NCI-H1436 treated with DMSO at 0.1 percent for 48 hours (cell line): ENCODE measurements at regions not wholly inside any gene's neighbourhood (a gene's known extent, or its start where the extent isn't known, plus 50 kb on each side); places are given as distances from the start of the nearest gene placed in this dataset.

Experiments used
- DNase-seq: peaks from one replicate; lab custom pipeline; 2025; lab: John Stamatoyannopoulos, UW

DNA sequence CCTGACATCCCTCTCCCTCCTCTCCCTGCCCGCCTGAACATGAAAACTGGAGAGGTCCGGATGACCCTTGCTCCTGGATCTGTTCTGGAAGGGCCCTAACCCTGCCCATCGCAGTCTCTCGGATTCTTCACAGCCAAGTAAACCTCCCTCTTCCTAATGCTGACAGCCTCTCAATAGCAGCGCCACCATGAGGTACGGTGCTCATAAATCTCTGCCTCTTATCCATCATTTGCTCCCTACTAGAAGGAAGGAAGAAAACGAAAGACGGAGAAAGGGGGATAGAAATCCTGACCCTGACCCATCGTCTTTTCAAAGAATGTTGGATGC, 257.9 kb downstream of the BCL11A start:
- DNase-seq = no peak

DNA sequence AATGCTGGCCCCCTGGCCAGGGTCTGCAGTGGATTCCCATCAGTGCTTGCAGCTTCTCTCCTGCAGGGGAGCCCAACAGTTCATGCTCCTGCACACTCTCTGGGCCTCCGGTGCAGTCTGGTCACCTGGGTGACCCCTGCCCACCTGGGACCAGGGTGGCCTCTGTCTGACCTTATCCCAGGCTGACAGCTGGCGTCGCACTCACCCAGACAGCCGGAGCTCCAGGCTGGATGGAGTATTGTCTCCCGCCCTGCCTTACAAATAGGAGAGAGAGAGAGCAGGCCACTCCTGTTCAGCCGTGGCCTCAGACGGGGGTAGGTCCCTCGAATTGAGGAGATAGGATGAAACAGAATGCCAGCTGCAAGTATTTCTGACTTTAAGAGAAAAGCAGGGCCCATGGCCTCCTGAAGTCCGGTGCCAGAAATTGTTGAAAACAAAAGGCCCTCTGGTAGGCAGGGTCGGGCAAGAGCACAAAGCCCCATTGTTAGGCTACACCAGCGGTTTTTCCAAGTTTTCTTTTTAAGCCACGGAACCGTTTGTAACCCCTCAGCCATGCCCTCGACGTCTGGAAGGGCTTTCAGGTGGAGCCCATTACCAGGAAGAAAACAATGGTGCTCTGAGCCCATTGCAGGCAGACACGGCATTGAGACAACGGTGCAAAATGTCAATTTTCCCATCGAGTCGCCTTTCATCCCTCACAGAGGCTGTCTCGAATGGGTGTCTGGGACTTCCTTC, 258.4 kb downstream of the BCL11A start:
- no peak for DNase-seq

DNA sequence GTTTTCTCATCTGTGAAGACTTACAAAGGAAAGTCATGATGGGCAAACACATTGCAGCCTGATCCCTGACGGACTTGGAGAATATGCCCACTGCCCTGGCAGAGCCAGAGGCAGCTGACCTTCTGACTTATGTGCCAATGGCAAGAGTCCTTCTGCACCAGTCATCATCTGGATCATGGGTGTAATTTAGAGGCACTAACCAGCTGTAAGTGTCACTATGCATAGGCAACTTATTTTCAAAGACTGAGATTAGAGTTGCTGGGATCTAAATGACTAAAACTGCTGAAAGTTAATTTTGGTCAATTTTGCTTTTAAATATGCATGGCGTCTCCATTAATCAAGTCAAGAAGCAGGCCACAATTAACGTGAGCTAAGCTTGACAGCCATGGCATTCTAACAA, 261.2 kb downstream of the BCL11A start:
- no peak for DNase-seq

DNA sequence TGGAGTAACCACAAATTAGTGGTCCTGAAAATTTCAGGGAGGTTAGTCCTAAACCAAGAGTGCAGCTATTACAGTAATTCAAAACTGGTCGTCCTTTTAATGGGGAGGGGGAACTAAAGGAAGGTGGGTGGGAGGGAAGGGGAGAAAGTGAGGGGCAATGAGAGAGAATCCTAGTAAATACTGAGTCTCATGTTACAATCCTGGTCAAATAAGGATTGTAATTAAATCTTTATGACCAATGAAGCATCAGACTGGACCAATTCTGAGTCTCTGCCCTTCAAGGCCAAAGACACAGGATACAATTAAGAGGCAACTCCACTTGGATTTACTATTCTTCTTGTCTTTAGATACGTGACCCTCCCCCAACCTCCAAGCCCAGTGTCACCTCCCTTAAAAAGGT, 262.9 kb downstream of the BCL11A start:
- no peak for DNase-seq

DNA sequence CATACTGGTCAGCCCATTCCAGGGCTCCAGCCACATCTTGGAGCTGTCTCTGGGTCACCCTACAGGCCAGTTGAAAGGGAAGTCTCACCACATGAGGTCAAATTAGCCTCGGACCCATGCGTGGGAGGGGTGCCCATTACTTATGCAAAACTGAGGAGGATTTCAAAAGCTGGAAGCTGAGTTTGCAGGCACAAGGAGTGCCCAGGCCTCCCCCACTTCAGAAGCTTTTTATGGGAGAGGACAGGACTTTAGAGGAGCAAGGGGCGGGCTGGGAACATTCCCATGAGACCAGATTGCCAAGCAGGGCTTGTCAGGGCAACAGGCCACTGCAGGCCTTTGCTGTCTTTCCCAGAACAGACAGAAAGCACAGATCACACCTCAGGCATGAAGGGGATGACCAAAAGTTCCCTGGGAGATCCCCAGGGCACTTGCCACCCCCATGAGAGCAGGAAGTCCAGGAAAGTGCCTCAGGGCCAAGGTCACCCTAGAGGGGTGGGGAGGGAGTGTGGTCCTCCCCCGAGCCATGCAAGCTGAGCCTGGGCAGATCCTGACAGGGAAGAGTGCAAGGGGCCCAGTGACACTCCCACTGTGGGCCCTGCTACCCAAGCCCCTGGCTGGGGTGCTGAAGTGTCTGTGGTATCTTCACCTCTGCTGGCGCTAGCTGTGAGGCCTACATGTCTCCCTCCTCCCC, 267.7 kb downstream of the BCL11A start:
- no peak for DNase-seq

DNA sequence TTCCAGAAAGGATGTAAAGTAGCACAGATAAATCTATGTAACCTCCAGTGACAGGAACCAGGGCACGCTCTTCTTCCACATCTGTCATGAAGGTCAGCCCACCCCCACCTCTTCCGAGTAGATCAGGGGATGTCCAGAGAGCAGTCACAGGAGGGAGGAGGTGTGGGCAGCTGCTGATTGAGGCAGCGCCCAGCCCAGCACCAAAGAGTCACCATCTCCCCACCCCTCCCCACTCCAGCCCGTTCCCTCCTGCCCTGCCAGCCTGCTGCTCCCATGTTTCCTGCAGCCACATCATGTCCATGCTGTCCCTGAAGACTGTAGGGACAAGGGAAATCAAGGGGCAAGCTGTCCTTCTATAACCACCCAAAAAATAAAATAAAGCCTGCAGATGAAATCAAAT, 269.8 kb downstream of the BCL11A start:
- no peak for DNase-seq

DNA sequence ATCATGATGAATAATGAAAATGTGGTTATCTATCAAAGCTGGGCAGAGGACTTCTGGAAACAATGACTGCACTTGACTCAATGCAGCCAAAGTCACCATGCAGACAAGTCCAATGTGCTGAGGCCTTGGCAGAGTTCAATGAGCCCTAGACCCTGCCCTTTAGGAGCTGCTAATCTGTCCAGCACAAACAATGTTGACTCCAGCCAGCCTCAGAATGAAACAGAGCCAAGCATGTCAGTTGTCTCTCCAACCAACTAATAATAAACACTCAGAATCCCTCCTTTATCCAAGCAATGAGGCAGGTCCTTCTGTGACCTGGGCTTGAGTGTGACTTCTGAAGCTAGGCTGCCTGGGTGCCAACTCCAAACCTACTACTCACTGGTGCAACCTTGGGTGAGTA, 270.6 kb downstream of the BCL11A start:
- DNase-seq = no peak

DNA sequence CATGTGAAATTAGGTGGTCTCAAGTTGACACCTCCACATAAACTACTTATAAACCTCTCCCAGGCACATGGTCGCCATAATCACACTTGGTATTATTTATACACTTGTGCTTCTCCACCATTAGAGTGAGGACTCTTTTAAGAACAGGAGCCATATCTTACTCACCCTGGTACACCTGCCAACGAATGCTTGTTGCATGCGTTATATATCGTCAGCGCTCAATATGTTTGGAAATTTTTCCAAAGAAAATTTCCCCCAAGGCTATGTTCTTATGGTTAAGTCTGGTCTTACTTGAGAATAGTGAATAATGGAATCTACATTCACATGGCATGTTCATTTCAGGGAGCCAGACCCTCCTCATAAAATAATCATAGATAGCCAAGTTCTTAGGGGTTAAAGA, 271.7 kb downstream of the BCL11A start:
- DNase-seq = no peak

DNA sequence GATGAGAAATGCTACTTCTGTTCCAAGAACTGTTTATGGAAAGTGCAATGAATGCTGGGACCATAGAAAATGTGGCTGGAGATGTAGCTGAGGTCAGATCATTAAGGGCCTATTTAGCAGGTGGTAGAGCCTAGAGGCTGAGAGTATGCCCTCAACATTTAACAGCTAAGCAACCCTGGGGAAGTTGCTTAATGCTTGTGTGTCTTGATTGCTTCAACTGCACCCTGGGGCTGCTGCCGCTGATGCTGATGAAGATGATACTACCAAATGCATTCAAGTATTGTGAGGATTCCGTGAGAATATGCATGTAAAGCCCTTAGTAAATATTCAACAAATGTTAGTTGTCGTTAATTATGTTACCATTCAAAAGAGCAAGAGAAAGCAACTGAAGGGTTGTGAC, 273.2 kb downstream of the BCL11A start:
- no peak for DNase-seq

DNA sequence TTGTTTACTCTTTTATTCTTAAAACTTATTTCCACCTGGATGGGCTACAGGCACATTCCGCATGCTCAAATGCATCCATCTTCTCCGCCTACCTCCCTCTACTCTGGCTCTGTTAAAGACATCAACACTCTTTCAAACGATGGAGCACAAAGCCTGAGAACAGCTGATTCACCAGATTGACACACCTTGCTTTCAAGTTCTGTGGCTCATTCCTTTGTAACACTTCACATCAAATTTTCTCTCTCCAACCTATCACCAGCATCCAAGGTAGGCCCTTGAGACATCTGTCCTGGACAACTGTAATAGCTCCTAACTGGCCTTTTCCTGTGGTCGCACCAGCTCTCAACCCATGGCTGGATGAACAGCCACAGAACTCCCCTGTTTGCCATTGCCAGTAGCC, 274.5 kb downstream of the BCL11A start:
- DNase-seq = no peak

DNA sequence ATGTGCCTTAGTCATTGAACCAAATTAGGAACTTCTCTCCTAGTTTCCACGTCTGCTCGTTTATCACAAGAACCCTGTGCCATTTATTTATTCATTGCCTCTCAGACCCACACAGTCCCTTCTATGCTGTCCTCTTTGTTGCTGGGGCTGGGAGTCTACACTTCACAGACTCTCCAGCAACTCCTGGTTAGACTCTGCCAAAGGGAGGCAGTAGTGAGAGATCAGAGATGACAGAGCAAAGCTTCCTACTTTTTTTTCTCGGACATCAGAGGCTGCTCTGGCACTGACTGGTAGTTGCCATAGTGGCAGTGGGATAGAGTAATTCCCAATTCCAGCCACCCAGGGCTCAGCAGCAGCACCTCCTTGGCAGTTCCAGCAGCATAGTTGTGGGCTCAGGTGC, 277.5 kb downstream of the BCL11A start:
- no peak for DNase-seq

DNA sequence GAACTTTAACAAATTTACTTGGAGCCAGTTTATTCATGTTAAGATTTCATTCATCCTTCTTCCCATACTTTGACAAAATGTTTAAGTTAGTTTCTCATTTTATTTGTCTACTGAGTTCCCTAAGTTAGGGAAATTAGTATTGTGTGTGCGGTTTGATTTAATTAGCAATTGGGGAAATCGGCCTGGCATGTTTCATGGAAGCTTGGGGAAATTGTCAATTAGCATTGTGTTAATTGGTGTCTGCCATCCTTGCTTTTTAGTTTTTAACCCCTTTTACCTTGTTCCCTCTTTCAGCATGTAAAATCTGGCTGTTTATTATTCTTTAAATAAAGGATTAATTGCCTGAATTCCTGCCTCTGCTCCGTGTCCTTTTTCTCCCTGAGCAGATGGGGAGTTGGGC, 279.6 kb downstream of the BCL11A start:
- no peak for DNase-seq

DNA sequence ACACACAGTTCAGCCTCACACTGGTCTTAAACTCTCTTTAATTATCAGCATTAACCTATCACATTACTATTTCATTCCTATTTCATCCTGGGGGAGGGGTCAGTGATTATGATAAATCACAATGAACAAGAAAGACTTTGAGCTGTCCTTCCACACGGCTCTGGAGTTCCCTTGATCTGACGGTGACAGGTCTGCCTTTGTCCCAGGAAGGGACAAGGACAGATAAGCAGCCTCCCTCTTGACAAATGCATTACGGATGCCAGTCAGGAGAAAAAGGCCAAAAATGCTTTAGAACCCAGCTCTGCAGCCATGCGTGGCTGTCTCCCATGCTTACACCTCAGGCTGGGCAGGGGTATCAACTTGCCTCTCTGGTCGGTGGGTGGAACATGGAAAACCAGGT, 281.7 kb downstream of the BCL11A start:
- DNase-seq = no peak

DNA sequence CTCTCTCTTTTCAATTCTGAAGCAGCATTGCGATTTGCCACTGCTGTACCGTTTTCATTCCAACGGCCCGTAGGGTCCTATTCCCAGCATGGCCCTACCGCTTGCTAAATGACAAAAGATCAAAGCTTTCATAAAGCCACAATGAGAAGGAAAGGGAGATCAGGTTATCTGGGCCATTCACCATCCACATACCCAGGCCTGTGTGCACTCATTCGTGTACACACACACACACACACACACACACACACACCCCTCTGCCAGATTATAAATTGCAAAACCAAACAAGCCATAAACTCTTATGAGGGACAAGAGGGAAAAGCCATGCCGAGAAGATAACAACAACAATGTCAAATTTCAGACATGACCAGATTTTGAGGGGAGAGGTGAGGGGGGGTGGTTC, 282.3 kb downstream of the BCL11A start:
- no peak for DNase-seq

DNA sequence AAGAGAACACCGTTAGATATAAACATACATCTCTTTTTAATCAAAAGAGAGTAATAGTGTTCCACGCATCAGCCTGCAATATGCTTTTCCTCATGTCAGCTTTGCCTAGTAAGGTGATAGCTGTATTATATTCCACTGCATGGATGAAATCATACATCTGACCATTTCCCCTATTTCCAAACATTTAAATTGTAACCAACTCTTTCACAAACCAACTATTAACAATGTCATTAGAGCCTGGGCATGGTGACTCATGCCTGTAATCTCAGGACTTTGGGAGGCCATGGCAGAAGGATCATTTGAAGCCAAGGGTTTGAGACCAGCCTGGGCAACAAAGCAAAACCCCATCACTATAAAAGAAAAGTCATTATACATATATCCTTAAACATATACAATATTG, 284.8 kb downstream of the BCL11A start:
- DNase-seq = no peak

DNA sequence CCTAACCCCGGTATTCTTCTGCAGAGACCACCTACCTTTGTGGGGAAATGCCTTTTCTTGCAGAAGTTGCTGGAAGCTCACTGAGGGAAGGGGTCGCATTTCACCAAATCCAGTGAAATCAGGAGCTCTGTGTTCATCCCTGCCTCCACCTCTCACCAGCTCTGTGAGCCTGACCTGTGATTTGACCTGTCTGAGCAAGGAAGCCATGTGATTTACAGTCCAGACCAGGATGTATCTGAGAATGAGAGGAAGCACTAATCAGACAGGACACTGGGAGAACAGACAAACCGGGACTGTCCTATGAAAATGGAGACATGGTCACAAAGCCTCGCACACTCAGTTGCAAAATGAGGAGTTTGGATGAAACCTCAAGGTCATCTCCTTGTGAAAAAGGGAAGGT, 285.4 kb downstream of the BCL11A start:
- no peak for DNase-seq

DNA sequence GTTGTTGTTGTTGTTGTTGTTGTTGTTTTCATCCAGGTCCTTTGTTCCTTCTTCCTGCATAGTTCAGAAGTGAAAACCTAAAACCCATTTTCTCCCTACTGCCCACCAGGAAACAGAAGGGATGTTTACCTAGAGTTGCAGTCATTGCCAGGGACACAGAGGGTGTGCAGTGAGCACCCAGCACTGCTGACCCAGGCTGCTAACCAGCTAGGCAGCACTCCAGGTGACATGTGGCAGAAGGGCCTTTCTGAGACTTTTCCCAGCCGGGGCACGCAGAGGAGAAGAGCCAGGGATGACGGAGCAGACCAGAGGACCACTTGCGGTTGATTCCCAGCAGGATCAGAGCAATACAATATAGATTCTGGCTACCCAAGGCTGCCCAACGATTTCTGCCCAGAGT, 286.3 kb downstream of the BCL11A start:
- no peak for DNase-seq

DNA sequence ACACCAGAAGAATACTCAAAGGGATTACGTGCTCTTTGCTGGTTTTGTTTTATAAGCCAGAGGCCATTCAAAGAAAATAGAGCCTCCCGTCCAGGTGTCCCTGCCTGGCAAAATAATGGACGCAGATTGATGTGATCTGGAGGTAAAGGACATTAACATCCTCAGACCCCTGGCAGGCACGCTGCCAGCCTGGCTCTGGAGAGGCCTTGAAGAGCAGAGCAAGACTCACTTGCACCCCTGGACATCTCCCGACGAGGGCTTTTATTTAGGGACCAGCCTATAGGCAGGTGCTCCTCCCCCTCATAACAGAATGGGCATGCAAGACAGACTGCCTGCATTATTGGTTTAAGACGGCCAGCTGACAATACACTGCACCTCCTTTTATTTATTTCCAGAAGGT, 291.3 kb downstream of the BCL11A start:
- no peak for DNase-seq

DNA sequence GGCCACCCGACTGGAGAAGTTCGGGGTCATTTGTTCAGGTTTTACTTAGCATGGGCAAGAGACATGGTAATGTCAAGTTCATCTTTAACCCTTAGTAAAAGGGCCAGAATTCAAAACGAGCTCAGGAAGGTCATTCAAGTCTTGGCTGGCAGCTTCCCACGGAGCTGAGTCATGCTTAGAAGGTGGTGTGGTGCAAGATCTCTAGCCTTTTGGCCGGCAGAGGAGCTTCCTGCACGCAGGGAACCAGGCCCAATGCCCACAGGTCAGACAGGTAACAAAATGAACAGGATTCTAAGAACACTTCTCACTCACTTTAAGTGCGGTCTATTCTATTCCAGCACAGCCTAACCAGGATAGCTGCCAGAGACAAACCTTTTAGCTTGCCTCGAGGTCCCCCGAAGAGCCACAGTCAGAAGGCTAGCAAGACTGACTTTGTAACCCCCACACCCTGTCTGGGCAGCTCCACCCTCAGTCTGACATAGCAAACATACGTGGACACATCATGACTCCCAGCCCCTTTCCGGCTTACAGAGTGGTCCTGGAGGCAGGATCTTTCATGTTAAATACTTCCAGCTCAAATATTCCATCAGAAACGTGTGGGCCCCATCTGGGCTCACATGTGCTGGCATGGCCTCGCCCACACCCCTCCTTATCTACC, 292.7 kb downstream of the BCL11A start:
- DNase-seq = no peak

DNA sequence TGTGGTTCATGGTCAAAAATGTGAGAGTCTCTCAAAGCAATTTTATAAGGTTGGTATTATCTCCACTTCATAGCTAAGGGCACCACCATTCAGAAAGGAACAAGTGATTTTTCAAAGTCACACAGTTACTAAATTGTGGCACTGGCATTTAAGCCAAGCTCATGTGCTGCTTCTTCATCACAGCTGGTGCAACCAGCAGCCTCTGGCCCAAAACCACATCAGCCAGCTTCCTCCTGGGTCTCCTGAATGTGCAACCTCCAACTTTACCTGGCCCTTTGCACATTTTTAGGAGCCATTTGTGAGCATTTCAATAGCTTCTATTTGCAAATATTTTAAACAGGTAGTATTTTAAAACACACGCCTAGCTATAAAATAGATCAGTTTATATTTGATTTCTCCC, 293.7 kb downstream of the BCL11A start:
- no peak for DNase-seq

DNA sequence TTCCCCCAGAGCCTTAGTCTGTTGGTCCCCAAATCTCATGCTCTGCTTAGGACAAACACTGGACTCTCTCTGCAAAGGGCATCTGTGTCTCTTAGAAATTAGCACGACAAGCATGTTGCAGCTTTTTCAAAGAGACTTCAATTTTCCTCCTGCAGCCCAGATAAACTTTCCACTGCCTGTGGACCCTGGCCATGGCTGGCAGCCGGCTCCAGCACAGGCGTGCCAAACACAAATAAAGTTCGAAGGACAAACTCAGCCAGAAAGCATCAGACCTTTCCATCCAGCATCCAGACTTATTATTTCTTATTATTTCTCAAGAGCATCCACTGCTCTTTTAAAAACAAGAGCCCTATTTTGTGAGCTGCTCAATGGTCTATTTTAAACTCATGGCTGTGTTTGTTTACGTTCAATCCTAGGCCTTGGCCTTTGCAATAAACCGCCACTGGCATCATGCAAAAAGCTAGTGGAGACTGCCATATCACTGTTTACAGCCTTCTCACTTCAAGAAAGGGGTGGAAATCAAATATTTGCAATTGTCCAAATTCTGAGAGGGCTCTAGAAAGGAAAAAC, 300.8 kb downstream of the BCL11A start:
- no peak for DNase-seq

DNA sequence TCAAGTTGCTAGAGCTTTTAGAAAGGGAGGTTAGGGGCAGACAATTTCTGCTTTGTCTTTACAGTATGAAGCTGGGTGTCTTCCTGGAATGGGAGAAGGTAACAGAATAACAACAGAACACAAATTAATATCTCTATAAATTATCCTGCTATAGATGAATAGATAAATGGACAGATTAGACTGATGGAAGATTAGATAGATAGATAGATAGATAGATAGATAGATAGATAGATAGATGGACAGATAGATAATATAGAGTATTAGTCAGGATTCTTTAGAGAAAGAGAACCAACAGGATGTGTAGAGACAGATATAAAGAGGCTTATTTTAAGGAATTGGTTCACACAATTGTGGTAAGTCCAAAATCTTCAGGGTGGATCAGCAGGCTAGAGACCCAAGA, 302.2 kb downstream of the BCL11A start:
- no peak for DNase-seq

DNA sequence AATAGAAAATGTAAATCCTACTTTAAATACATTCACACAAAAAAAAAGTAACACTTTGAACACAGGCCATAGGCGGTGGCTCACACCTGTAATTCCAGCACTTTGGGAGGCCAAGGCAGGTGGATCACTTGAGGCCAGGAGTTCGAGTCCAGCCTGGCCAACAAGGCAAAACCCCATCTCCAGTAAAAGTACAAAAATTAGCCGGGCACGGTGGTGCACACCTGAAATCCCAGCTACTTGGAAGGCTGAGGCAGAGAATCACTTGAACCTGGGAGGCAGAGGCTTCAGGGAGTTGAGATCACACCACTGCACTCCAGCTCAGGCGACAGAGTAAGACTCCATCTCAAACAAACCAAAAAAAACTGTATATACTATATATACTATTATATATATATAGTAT, 303.6 kb downstream of the BCL11A start:
- DNase-seq = no peak
